Left ventricle myocardium inferior (tissue), 1 donor: ENCODE measurements at regions not wholly inside any gene's neighbourhood (a gene's known extent, or its start where the extent isn't known, plus 50 kb on each side); places are given as distances from the start of the nearest gene placed in this dataset.

Experiments used
- DNase-seq: peaks from one replicate; pipeline ENCODE4 v3.0.0-alpha.2; 2020
- H3K27ac ChIP-seq: fragments of 200-600 bp; replicated peaks from 2 replicates; pipeline ENCODE4 v1.8.0; 2021
- H3K27me3 ChIP-seq: fragments of 200-600 bp; 2 replicates; pipeline ENCODE4 v1.8.0; 2021; ENCODE audit warnings: low read depth
- H3K36me3 ChIP-seq: fragments of 200-600 bp; 2 replicates; pipeline ENCODE4 v1.8.0; 2021
- H3K4me1 ChIP-seq: fragments of 200-600 bp; 2 replicates; pipeline ENCODE4 v1.8.0; 2021
- H3K4me3 ChIP-seq: fragments of 200-600 bp; 2 replicates; pipeline ENCODE4 v1.8.0; 2021; ENCODE audit warnings: mild to moderate bottlenecking, moderate library complexity
- H3K9me3 ChIP-seq: fragments of 200-600 bp; replicated peaks from 2 replicates; pipeline ENCODE4 v1.8.0; 2021
- intact Hi-C: fragments of 100-400 bp; cut with micrococcal nuclease; formaldehyde crosslinking; loops from one replicate; pipeline ENCODE4 v1.11.0; 2022
- TF ChIP-seq, protein P1 (sequence below): fragments of 200-600 bp; IDR thresholded peaks from 2 replicates; pipeline ENCODE4 v1.8.0; 2021; ENCODE audit warnings: antibody characterized with exemption, mild to moderate bottlenecking, borderline replicate concordance
- donor health status: DM: no; HTN: yes; CAD: no; lungs with severe emphysema.

DNA sequence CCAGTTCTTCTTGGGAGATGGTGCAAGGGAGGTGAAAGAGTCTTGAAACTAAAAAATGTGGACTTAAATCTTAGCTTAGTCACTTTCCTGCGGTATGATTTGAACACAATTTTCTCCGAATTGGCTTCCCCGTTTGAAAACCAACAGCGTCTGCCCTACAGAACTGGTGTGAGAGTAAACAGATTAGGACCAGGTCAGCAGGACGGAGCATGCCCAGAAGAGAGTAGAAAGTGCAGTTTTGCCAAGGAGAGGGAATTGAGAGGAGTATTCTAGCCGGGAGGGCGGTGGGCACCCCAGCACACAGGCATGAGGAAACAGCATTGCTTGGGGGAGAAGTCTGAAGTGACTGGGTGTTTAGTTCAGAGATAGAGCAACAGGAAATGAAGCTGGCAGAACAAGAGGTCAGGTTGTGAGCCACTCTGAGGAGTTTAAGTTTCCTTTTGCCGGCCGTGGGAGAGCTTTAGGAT, 927.1 kb downstream of the VRK1 start:
- TF ChIP-seq, protein P1, sequence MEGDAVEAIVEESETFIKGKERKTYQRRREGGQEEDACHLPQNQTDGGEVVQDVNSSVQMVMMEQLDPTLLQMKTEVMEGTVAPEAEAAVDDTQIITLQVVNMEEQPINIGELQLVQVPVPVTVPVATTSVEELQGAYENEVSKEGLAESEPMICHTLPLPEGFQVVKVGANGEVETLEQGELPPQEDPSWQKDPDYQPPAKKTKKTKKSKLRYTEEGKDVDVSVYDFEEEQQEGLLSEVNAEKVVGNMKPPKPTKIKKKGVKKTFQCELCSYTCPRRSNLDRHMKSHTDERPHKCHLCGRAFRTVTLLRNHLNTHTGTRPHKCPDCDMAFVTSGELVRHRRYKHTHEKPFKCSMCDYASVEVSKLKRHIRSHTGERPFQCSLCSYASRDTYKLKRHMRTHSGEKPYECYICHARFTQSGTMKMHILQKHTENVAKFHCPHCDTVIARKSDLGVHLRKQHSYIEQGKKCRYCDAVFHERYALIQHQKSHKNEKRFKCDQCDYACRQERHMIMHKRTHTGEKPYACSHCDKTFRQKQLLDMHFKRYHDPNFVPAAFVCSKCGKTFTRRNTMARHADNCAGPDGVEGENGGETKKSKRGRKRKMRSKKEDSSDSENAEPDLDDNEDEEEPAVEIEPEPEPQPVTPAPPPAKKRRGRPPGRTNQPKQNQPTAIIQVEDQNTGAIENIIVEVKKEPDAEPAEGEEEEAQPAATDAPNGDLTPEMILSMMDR: no peak
- Histone ChIP-seq H3K36me3 (no peaks in the 10 kb centered on the region), H3K27me3 (peaks cover 11% of the 10 kb centered on the region), H3K9me3 (peaks cover 23% of the 10 kb centered on the region), H3K4me1 (no peaks in the 10 kb centered on the region), H3K4me3 (no peak overlapping the region), H3K27ac (no peak overlapping the region)
- DNase-seq: no peak
- intact Hi-C loops: no loop called here

DNA sequence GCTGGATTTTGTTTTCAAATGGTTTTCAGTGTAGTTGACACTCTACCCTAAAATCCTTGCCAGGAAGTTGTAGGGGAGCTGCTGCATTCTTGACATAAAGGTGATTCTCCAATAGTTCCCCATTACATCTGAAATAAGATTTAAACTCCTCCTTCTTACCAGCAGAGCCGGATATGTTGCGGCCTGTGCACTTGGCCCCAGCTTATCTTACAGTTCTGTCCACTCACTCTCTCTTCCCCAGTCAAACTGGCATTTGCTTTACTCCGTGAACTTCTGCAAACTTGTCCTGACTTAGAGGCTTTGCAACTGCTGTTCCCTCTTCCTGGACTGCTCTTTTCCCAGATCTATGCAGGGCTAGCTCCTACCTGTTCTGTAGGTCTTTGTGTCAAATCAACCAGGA, 929.5 kb downstream of the VRK1 start:
- DNase-seq: no peak
- Histone ChIP-seq H3K27ac (no peak overlapping the region), H3K9me3 (peaks cover 11% of the 10 kb centered on the region), H3K4me1 (no peaks in the 10 kb centered on the region), H3K4me3 (no peak overlapping the region), H3K27me3 (peaks cover 11% of the 10 kb centered on the region), H3K36me3 (no peaks in the 10 kb centered on the region)
- TF ChIP-seq, protein P1: no peak
- intact Hi-C loops: no loop called here

DNA sequence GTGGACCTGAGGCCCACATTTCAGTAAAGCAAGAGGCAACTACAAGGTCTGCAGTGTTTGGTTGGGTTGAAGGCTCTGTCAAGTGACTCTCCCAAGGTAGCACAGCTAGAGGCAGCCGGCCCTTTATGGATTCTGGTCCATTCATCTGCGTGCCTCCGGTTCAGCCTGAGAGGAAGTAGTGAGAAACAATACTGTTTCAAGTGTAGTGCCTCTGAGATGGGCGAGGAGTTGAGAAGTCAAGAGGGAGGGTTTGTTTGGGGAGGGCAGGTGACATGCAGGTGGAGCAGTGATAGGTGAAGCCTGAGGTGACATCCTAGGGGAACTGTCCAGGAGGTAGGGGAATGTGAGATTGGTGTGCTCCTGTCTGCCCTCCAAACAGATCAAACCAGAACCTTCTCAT, 933.5 kb downstream of the VRK1 start:
- Histone ChIP-seq H3K4me1 (no peaks in the 10 kb centered on the region), H3K27ac (no peak overlapping the region), H3K4me3 (no peak overlapping the region), H3K36me3 (no peaks in the 10 kb centered on the region), H3K9me3 (peaks cover 3% of the 10 kb centered on the region), H3K27me3 (no peaks in the 10 kb centered on the region)
- TF ChIP-seq, protein P1: no peak
- intact Hi-C loops: no loop called here
- DNase-seq: no peak

DNA sequence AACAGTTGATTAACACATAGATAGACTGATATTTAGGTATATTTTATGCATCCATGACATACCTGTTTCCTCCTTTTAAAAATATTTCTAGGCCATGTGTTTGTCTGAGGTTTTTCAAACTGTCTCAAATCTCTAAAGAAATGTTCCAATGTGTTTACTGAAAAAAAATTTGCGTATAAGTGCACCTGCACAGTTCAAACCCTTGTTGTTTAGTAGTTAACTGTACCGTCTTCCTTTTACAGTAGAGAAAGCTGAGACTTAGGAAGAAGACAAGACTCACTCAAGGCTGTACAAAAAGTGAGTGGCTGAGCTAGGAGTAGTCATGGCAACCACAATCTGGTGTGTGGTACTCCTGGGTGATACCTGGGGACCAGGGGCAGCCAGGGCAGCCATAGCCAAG, 934.6 kb downstream of the VRK1 start:
- no peaks in the 10 kb centered on the region for H3K36me3 ChIP-seq
- intact Hi-C loops: no loop called here

DNA sequence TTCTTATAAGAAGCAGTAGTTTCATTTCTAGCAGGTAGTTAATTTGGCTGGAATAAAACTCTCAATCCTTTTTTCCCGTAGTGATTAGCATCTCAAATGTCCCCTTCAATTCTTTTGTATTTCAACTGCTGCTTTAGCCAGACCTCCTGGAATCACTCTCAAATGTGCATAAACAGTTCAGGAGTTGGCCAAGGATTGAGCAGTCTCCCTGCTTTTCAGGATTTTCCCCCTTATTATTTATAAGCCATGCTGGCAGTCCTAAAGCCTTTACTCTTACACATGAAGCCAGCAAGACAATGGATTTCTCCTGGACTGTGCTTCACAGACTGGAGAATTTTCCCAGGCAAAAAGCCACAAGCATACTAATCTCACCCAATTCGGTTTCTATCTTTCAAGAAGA, 950.1 kb downstream of the VRK1 start:
- no peaks in the 10 kb centered on the region for H3K36me3 ChIP-seq
- no peaks in the 10 kb centered on the region for H3K4me1 ChIP-seq
- no peak overlapping the region for H3K27ac ChIP-seq
- peaks cover 5% of the 10 kb centered on the region for H3K9me3 ChIP-seq
- H3K27me3 ChIP-seq: no peaks in the 10 kb centered on the region
- H3K4me3 ChIP-seq: no peak overlapping the region
- TF ChIP-seq, protein P1: no peak
- intact Hi-C loops: no loop called here
- no peak for DNase-seq

More for the DNA sequence above, 934.6 kb downstream of the VRK1 start:
- DNase-seq: no peak
- Histone ChIP-seq H3K27me3 (no peaks in the 10 kb centered on the region), H3K4me1 (no peaks in the 10 kb centered on the region), H3K9me3 (peaks cover 3% of the 10 kb centered on the region), H3K4me3 (no peak overlapping the region), H3K27ac (no peak overlapping the region)
- TF ChIP-seq, protein P1: no peak

DNA sequence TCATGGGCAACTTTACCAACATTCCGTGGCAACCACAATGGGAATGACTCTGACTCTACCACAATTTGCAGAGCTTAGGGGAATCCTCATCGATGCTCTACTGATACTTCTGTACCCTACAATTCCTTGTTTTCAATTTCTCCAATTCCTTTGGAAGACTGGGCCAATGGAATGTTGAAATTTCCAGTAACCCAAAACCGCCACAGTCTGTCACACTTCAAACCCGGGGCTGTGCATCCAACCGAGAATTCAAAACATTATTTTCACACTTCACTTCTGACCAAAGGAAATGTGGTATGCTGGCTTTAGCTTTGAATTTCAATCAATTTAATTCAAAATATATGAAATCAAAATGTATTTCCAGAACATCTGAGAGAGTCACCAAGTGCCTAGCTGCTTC, 951.4 kb downstream of the VRK1 start:
- DNase-seq: no peak
- Histone ChIP-seq H3K27ac (no peak overlapping the region), H3K4me3 (no peak overlapping the region), H3K27me3 (no peaks in the 10 kb centered on the region), H3K36me3 (no peaks in the 10 kb centered on the region), H3K9me3 (no peaks in the 10 kb centered on the region), H3K4me1 (no peaks in the 10 kb centered on the region)
- intact Hi-C loops: no loop called here
- TF ChIP-seq, protein P1: no peak
